ENCODE measurements at regions not wholly inside any gene's neighbourhood (a gene's known extent, or its start where the extent isn't known, plus 50 kb on each side); places are given as distances from the start of the nearest gene placed in this dataset.

DNA sequence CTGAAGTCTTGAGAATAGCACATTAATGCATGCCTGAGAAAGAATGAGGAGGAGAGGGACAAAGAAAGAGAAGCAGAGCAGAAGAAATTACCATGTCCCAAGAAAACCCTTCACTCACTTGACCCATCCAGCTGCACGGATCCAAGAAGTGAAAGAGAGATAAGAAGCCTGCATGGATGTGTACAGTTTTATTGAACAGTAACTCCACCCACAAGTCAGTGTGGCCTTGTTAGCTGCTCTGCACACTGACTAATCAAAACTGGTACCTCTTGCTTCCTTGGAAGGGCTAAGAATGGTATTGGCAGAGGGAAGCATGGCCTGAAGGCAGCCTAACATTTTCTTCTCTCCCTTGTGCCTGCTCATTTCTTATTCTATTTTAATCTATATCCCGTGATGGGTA lies 163.9 kb downstream of the SLC7A11 start:
- TF ChIP-seq, protein P1, sequence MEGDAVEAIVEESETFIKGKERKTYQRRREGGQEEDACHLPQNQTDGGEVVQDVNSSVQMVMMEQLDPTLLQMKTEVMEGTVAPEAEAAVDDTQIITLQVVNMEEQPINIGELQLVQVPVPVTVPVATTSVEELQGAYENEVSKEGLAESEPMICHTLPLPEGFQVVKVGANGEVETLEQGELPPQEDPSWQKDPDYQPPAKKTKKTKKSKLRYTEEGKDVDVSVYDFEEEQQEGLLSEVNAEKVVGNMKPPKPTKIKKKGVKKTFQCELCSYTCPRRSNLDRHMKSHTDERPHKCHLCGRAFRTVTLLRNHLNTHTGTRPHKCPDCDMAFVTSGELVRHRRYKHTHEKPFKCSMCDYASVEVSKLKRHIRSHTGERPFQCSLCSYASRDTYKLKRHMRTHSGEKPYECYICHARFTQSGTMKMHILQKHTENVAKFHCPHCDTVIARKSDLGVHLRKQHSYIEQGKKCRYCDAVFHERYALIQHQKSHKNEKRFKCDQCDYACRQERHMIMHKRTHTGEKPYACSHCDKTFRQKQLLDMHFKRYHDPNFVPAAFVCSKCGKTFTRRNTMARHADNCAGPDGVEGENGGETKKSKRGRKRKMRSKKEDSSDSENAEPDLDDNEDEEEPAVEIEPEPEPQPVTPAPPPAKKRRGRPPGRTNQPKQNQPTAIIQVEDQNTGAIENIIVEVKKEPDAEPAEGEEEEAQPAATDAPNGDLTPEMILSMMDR (IDR thresholded peaks at IDR 0.05), result no peak
- TF ChIP-seq POLR2A (IDR thresholded peaks at IDR 0.05), result no peak
